Neuronal stem cell (in vitro differentiated cells): ENCODE measurements at regions not wholly inside any gene's neighbourhood (a gene's known extent, or its start where the extent isn't known, plus 50 kb on each side); places are given as distances from the start of the nearest gene placed in this dataset.

Experiments used
- DNase-seq: peaks from one replicate; pipeline ENCODE4 v3.0.0-alpha.2; 2013; ENCODE audit warnings: low spot score
- H2AFZ ChIP-seq: one replicate; pipeline ENCODE4 v1.6.1; 2013; ENCODE audit warnings: mild to moderate bottlenecking, low read length, inconsistent platforms
- H2AK5ac ChIP-seq: 2 replicates; pipeline ENCODE4 v1.6.1; 2013; ENCODE audit warnings: low read depth, mild to moderate bottlenecking, inconsistent platforms, low read length, moderate library complexity, mixed read lengths
- H2BK120ac ChIP-seq: 2 replicates; pipeline ENCODE4 v1.6.1; 2013; ENCODE audit warnings: low read depth, mild to moderate bottlenecking, inconsistent platforms, low read length, moderate library complexity, mixed read lengths
- H2BK12ac ChIP-seq: one replicate; pipeline ENCODE4 v1.6.1; 2013; ENCODE audit warnings: low read length, inconsistent platforms
- H2BK15ac ChIP-seq: 2 replicates; pipeline ENCODE4 v1.6.1; 2013; ENCODE audit warnings: mild to moderate bottlenecking, low read length, inconsistent platforms, mixed read lengths
- H2BK5ac ChIP-seq: one replicate; pipeline ENCODE4 v1.6.1; 2013; ENCODE audit warnings: inconsistent platforms, mild to moderate bottlenecking, low read length, moderate library complexity
- H3K14ac ChIP-seq: one replicate; pipeline ENCODE4 v1.6.1; 2013; ENCODE audit warnings: low read length, inconsistent platforms
- H3K18ac ChIP-seq: 2 replicates; pipeline ENCODE4 v1.6.1; 2013; ENCODE audit warnings: low read length, inconsistent platforms
- H3K23ac ChIP-seq: 2 replicates; pipeline ENCODE4 v1.6.1; 2013; ENCODE audit warnings: low read depth, mild to moderate bottlenecking, mixed read lengths, low read length, inconsistent platforms; ENCODE audit not compliant: poor library complexity
- H3K27ac ChIP-seq: replicated peaks from 3 replicates; pipeline ENCODE4 v1.5.1; 2013; ENCODE audit warnings: low read length, inconsistent platforms
- H3K27me3 ChIP-seq, 3 experiments: 2 replicates each; pipeline ENCODE4 v1.6.1; 2013; ENCODE audit warnings: low read length in 3 of 3, mild to moderate bottlenecking in 2 of 3, inconsistent platforms in 1 of 3, low read depth in 1 of 3, mixed read lengths in 1 of 3, moderate library complexity in 1 of 3; ENCODE audit not compliant: control insufficient read depth in 3 of 3, insufficient read depth in 3 of 3
- H3K36me3 ChIP-seq, 2 donors: replicated peaks in 1 of 2; 2 replicates each; pipeline ENCODE4 v1.6.1; 2013; ENCODE audit warnings: low read length in 2 of 2; ENCODE audit not compliant: control insufficient read depth in 2 of 2, insufficient read depth in 2 of 2
- H3K4ac ChIP-seq: 2 replicates; pipeline ENCODE4 v1.6.1; 2013; ENCODE audit warnings: inconsistent platforms, mild to moderate bottlenecking, low read length, moderate library complexity
- H3K4me1 ChIP-seq, 2 donors: 1 replicate in 1 of 2; 2 replicates in 1 of 2; pipeline ENCODE4 v1.6.1; 2013; ENCODE audit warnings: low read length in 2 of 2, low read depth in 1 of 2; ENCODE audit not compliant: control insufficient read depth in 2 of 2, insufficient read depth in 1 of 2
- H3K4me2 ChIP-seq: one replicate; pipeline ENCODE4 v1.6.1; 2013; ENCODE audit warnings: mild to moderate bottlenecking, low read length, inconsistent platforms; ENCODE audit not compliant: insufficient read depth, poor library complexity, severe bottlenecking
- H3K4me3 ChIP-seq, 2 donors: 2 replicates each; pipeline ENCODE4 v1.5.1; 2013; ENCODE audit warnings: low read length in 2 of 2, mild to moderate bottlenecking in 2 of 2, inconsistent platforms in 1 of 2, moderate library complexity in 1 of 2
- H3K79me1 ChIP-seq: one replicate; pipeline ENCODE4 v1.6.1; 2013; ENCODE audit warnings: low read depth, mild to moderate bottlenecking, inconsistent platforms, low read length, moderate library complexity
- H3K9ac ChIP-seq: one replicate; pipeline ENCODE4 v1.6.1; 2013; ENCODE audit warnings: mild to moderate bottlenecking, low read depth, low read length, inconsistent platforms; ENCODE audit not compliant: poor library complexity
- H3K9me3 ChIP-seq, 2 donors: replicated peaks in 1 of 2; 2 replicates each; pipeline versions ENCODE3 to v1.6.1; 2013; ENCODE audit warnings: low read length in 2 of 2, mild to moderate bottlenecking in 2 of 2, inconsistent platforms in 1 of 2, low read depth in 1 of 2, mixed read lengths in 1 of 2, moderate library complexity in 1 of 2; ENCODE audit not compliant: control insufficient read depth in 2 of 2, insufficient read depth in 1 of 2
- H4K8ac ChIP-seq: one replicate; pipeline ENCODE4 v1.6.1; 2013; ENCODE audit warnings: low read depth, mild to moderate bottlenecking, inconsistent platforms, low read length, moderate library complexity
- H4K91ac ChIP-seq: one replicate; pipeline ENCODE4 v1.6.1; 2013; ENCODE audit warnings: low read length, low read depth, mild to moderate bottlenecking, inconsistent platforms; ENCODE audit not compliant: poor library complexity
- WGBS, 2 donors: extraction: QIAGEN DNeasy Blood & Tissue Kit; methylation state at CpG; one replicate each; pipeline ENCODE4 v1.1.7; 2013; ENCODE audit warnings: missing lambda C conversion rate in 2 of 2, mixed read lengths in 1 of 2; ENCODE audit not compliant: insufficient read length in 2 of 2, insufficient replicate concordance in 1 of 2; ENCODE audit errors: extremely low coverage in 2 of 2; 5-methylcytosine and 5-hydroxymethylcytosine counted together

DNA sequence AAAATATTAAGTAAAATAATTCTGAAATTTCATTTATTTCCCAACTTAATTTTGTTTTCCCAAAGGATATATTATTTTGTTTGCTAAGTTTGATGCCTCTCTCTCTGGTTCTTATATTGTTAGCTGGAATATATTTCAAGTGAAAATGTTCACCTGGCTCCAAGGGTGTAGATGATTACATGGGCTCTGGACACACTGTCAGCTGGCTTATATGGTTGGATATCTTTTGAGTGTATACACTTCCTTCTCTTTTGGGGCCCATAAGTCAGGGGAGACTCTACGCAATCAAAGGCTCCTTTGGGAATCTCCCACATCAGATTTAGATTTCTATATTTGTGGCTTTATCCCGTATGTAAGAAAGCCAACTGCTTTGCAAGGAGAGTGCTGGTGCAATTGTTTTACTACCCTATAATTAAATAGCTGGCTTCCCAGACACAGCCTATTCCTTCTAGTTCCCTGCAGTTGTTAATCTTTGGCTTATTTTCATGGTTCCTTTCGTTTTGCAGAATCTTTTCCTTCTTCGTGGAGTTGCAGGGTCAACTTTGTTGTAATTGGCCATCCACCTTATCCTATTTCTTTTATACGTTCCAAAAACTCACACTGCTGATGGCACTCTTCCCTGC, 225.7 kb downstream of the DPH6 start:
- Histone ChIP-seq H3K9me3 (no peaks in the 10 kb centered on the region), H3K18ac (no peak overlapping the region), H3K23ac (no peak overlapping the region), H3K4ac (no peak overlapping the region), H3K36me3 (no peaks in the 10 kb centered on the region), H3K4me3 (no peak overlapping the region), H3K4me2 (no peak overlapping the region), H4K91ac (no peak overlapping the region), H3K27me3 (no peaks in the 10 kb centered on the region), H2AK5ac (no peak overlapping the region), H2AFZ (no peak overlapping the region), H3K14ac (no peak overlapping the region), H2BK12ac (no peak overlapping the region), H3K27ac (no peak overlapping the region), H4K8ac (no peak overlapping the region), H3K9ac (no peak overlapping the region), H3K4me1 (no peaks in the 10 kb centered on the region), H3K79me1 (no peaks in the 10 kb centered on the region), H2BK5ac (no peak overlapping the region), H2BK120ac (no peak overlapping the region), H2BK15ac (no peak overlapping the region)
- DNase-seq: no peak
- no CpG with 5 or more reads among the region's 5 CpGs for WGBS, 2 donors

DNA sequence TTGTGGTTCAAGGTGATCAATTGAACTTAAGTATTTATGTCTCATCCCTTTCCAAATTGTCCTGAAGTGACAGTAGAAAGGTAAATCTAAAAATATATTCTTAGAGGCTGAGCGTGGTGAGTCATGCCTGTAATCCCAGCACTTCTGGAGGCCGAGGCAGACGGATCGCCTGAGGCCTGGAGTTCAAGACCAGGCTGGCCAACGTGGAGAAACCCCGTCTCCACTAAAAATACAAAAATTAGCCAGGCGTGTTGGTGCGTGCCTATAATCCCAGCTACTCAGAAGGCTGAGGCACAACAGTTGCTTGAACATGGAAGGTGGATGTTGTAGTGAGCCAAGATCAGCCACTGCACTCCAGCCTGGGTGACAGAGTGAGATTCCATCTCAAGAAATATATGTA, 226.6 kb downstream of the DPH6 start:
- no peaks in the 10 kb centered on the region for H3K36me3 ChIP-seq
- no peaks in the 10 kb centered on the region for H3K27me3 ChIP-seq
- H3K23ac ChIP-seq: no peak overlapping the region
- H3K4me3 ChIP-seq: no peak overlapping the region
- no peak overlapping the region for H4K91ac ChIP-seq
- no peak overlapping the region for H2AK5ac ChIP-seq
- no peak overlapping the region for H3K9ac ChIP-seq
- no peak overlapping the region for H2BK15ac ChIP-seq
- H3K4me1 ChIP-seq: no peaks in the 10 kb centered on the region
- H3K79me1 ChIP-seq: no peaks in the 10 kb centered on the region
- H3K4ac ChIP-seq: no peak overlapping the region
- H4K8ac ChIP-seq: no peak overlapping the region
- H3K9me3 ChIP-seq: no peaks in the 10 kb centered on the region
- H2BK120ac ChIP-seq: no peak overlapping the region
- no peak overlapping the region for H3K4me2 ChIP-seq
- no peak overlapping the region for H3K18ac ChIP-seq
- H2BK12ac ChIP-seq: no peak overlapping the region
- no peak overlapping the region for H3K27ac ChIP-seq
- no peak for DNase-seq
- H2AFZ ChIP-seq: no peak overlapping the region
- H3K14ac ChIP-seq: no peak overlapping the region
- WGBS, 2 donors: no CpG with 5 or more reads among the region's 8 CpGs
- no peak overlapping the region for H2BK5ac ChIP-seq

DNA sequence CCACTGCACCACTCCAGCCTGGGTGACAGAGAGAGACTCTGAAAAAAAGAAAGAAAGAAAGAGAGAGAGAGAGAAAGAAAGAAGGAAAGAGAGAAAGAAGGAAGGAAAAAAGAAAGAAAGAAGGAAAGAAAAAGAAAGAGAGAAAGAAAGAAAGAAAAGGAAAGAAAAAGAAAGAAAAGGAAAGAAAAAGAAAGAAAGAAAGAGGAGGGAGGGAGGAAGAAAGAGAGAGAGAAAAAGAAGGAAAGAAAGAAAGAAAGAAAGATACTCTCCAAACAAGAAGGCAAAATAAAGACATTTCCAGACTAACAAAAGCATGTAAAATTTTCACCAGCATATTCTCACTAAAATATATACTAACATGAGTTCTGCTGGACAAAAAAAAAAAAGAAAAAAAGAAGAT, 228.7 kb downstream of the DPH6 start:
- Histone ChIP-seq H2BK15ac (no peak overlapping the region), H2AK5ac (no peak overlapping the region), H3K9me3 (no peaks in the 10 kb centered on the region), H3K18ac (no peak overlapping the region), H3K36me3 (no peaks in the 10 kb centered on the region), H3K14ac (no peak overlapping the region), H3K79me1 (no peaks in the 10 kb centered on the region), H2BK120ac (no peak overlapping the region), H2AFZ (no peak overlapping the region), H3K4me1 (no peaks in the 10 kb centered on the region), H4K8ac (no peak overlapping the region), H3K27me3 (no peaks in the 10 kb centered on the region), H3K27ac (no peak overlapping the region), H3K9ac (no peak overlapping the region), H3K4me2 (no peak overlapping the region), H4K91ac (no peak overlapping the region), H2BK5ac (no peak overlapping the region), H3K4ac (no peak overlapping the region), H2BK12ac (no peak overlapping the region), H3K4me3 (no peak overlapping the region), H3K23ac (no peak overlapping the region)
- DNase-seq: no peak

DNA sequence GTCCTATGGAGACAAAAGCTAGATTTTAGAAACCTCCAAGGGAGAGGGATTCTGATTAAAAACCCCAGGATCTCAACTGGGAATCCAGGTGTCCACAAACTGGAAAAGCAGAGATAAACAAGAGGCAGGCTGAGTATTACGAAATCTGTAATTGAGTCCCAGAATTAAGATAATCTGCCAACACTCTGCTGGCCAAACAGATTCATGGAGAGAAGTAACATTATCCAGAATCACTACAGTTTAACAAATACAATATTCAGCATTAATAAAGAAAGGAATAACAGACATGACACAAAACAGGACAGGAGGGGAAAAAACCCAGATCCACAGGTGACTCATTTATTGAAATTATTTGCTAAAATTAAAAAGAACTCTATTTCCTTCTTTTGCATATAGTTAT, 227.2 kb upstream of the NANOGP8 start:
- no peaks in the 10 kb centered on the region for H3K36me3 ChIP-seq
- H3K4me1 ChIP-seq: no peaks in the 10 kb centered on the region
- no peak overlapping the region for H3K23ac ChIP-seq
- H2BK5ac ChIP-seq: no peak overlapping the region
- H3K14ac ChIP-seq: no peak overlapping the region
- no peak overlapping the region for H3K27ac ChIP-seq
- no peak overlapping the region for H3K4me3 ChIP-seq
- no peak overlapping the region for H2BK12ac ChIP-seq
- H3K4ac ChIP-seq: no peak overlapping the region
- H4K91ac ChIP-seq: no peak overlapping the region
- no peaks in the 10 kb centered on the region for H3K27me3 ChIP-seq
- no peak overlapping the region for H3K4me2 ChIP-seq
- no peak overlapping the region for H3K9ac ChIP-seq
- no peaks in the 10 kb centered on the region for H3K9me3 ChIP-seq
- no CpG with 5 or more reads among the region's 1 CpG for WGBS, 2 donors
- H2AK5ac ChIP-seq: no peak overlapping the region
- DNase-seq: no peak
- H3K18ac ChIP-seq: no peak overlapping the region
- H3K79me1 ChIP-seq: no peaks in the 10 kb centered on the region
- H2BK15ac ChIP-seq: no peak overlapping the region
- H2BK120ac ChIP-seq: no peak overlapping the region
- peak overlapping the region; percentile 30 for H2AFZ ChIP-seq
- H4K8ac ChIP-seq: no peak overlapping the region
